GM20431 (cell line): ENCODE measurements at regions not wholly inside any gene's neighbourhood (a gene's known extent, or its start where the extent isn't known, plus 50 kb on each side); places are given as distances from the start of the nearest gene placed in this dataset.

Experiments
- in situ Hi-C: fragments of 300-500 bp; cut with MseI, MboI; formaldehyde crosslinking; loops from one replicate; pipeline ENCODE4 v1.15.0; 2020; ENCODE audit warnings: low sequenced_read_pairs; ENCODE audit not compliant: unreplicated experiment

DNA sequence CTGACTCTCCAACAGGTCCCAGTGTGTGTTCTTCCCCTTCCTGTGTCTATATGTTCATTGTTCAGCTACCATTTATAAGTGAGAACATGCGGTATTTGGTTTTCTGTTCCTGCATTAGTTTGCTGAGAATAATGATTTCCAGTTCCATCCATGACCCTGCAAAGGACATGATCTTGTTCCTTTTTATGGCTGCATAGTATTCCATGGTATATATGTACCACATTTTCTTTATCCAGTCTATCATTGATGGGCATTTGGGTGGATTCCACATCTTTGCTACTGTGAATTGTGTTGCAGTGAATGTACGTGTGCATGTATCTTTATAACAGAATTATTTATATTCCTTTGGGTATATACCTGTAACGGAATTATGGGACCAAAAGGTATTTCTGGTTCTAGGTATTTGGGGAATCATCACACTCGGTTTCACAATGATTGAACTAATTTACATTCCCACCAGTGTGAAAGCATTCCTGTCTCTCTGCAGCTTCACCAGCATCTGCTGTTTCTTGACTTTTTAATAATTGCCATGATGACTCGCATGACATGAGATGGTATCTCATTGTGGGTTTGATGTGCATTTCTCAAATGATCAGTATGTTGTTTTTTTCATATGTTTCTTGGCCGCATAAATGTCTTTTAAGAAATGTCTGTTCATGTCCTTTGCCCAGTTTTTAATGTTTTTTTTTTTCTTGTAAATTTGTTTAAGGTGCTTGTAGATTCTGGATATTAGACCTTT, 60.2 kb downstream of the LSMEM1 start:
- in situ Hi-C loops: no loop called here

DNA sequence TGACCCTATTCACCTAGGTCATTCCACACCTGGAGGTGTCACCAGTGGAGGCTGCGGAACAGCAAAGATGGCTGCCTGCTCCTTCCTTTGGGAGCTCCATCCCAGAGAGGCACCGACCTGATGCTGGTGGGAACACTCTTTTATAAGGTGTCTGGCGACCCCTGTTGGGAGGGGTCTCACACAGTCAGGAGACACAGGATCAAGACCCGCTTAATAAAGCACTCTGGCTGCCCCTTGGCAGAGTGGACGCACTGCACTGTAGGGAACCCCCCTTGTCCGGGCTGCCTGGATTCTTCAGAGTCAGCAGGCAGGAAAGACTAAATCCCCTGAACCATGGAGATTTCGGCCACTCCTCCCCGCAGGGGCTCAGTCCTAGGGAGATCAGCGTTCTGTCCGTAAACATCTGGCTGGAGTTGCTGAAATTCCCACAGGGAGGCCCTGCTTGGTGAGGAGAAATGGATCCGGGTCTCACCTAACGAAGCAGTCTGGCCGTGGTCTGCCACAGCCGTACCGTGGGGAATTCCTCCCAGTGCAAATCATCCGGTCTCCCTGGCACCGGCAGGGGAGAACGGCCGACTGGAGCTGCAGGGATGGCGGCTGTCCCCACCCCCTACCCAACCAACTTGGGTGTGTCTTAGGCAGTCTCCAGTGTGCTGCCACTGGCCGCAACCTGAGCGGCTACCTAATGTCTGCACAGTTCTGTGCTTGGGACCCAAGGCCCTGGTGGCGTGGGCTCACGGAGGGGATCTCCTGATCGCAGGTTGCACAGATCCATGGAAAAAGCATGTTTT, 66.1 kb downstream of the LSMEM1 start:
- in situ Hi-C loops: no loop called here

DNA sequence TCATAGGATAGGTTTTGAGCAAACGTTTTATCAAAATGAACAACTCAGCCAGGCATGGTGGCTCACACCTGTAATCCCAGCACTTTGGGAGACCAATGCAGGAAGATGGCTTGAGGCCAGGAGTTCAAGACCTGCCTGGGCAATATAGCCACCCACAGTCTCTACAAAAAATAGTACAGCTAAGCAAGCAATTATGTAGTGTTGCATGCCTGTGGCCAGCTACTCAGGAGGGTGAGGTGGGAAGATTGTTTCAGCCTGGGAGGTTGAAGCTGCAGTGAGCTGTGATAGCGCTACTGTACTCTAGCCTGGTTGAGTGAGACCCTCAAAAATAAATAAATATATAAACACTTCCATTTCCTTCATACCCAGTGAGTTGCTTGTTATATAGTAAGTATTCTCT, 67.1 kb downstream of the LSMEM1 start:
- in situ Hi-C loops: no loop called here

DNA sequence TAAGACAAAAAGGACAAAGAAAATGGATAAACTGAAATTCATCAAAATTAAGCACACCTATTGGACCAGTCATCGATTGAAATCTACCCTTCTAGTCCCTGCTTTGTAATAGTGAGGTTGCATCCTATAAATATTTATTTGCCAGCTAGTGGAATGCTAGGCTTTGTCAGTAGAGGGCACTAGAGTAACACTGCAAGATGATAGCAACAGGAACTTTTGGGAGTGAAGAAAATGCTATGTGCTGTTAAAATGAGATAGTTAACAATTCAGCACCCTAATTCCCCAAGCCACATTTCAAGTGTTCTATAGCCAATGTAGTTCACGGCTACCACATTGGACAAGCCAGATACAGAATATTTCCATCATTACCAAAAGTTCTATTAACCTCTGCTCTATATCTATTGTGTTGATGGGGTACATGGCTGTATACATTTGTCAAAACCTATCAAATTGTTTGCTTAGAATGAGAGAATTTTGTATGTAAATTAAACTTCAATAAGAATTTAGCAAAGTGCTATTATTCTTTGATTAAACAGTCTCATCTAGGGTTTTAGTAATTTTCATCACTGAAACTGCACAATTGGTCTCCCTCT, 69.8 kb downstream of the LSMEM1 start:
- in situ Hi-C loops: loop anchor here (25.0 kb wide), 1 partner anchor 337 kb away; no protein-coding TSS in a partner anchor

DNA sequence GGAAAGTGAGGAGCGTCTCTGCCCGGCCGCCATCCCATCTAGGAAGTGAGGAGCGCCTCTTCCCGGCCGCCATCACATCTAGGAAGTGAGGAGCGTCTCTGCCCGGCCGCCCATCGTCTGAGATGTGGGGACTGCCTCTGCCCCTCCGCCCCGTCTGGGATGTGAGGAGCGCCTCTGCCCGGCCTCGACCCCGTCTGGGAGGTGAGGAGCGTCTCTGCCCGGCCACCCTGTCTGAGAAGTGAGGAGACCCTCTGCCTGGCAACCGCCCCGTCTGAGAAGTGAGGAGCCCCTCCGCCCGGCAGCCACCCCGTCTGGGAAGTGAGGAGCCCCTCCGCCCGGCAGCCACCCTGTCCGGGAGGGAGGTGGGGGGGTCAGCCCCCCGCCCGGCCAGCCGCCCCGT, 70.7 kb downstream of the LSMEM1 start:
- in situ Hi-C loops: loop anchor here (25.0 kb wide), 1 partner anchor 336 kb away; no protein-coding TSS in a partner anchor

DNA sequence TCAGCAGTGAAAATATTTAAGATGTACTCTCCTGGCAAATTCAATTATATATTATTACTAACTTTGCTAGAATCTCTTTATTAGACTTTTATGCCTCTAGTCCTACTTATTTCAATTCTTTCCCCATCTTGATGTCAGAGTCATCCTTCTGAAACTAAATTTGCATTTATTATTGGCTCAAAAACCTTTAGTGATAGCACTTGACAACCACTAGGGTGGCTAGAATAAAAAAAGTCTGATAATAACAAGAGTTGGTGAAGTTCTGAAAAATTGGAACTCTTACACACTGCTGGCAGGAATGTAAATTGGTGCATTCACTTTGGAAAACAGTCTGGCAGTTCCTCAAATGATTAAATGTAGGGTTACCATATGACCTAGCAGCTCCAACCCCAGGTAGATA, 73.8 kb downstream of the LSMEM1 start:
- in situ Hi-C loops: loop anchor here (25.0 kb wide), 1 partner anchor 333 kb away; no protein-coding TSS in a partner anchor

DNA sequence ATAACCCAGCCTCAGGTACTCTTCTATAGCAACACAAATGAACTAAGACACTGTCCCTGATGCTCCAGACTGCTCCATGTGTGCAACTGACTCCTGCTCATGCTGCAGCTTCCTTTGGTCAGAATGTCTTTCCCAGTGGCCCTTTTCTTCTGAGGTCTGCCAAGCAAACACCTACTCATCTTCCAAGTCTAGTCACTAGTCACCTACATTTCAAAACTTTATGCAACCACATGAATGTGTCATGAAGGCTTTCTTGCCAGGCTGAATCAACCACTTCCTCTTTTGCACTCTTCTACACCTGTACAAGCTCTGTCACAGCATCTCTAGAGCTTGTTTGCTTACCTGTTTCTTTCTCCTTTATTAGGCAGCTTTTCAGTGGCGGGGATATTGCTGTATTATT, 75.8 kb downstream of the LSMEM1 start:
- in situ Hi-C loops: loop anchor here (25.0 kb wide), 1 partner anchor 331 kb away; no protein-coding TSS in a partner anchor

DNA sequence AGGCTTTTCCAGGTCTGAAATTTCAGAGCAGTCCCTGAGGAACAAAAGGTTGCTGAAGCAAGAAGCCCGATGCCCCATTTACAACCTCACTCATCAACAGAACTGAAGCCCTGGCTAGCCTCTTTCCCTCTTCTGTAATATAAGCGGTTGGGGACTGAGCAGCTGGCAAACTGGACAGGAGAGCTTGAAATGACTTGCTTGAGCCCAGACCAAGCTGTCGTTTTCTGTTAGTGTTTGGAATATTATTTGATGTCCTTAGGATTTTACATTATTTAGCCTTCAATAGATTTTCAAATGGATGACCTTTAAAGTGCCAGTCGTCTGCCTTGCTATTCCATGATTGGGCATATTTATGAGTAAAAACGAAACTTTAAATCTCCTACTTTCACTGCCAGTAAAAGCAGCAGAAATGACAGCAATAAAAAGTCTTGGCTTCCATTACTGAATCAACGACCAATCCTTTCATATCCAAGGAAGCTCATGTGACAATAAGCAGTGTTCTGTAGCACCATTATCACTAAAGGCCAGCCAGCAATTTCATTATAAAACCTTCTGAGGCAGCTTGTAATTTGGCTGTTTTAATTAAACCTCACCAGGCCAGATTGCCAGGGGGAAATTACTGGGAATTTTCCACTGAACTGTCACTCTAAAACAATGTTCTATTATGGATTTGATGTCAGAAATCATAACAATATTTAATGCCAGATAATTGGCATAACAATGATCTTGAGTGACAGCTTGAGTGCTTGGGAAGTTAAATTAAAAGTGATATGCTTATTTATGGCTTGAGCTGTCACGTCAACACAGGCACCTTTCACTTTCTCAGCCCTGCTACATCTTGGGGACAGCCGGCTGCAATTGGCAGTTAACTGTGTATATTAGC, 85.9 kb downstream of the LSMEM1 start:
- in situ Hi-C loops: loop anchor here (25.0 kb wide), 1 partner anchor 321 kb away; no protein-coding TSS in a partner anchor

DNA sequence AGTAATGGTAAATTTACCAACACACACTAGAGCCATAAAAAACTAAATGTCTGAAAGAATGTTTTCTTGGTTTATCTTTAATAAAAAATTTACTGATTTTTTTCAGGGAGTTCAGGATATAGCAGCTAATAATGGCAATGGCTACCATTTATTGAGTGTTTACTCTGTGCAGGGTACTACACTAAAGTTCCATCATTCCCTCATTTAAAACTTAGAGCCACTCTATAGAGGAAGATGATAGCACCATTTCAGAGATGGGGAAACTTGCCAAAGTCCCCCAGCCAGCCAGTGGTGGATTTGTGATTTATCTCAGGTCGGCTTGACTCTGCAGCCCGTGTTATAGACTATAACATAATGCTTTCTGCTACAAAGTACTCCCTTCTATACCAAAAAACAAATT, 86.6 kb downstream of the LSMEM1 start:
- in situ Hi-C loops: loop anchor here (25.0 kb wide), 1 partner anchor 320 kb away; no protein-coding TSS in a partner anchor

DNA sequence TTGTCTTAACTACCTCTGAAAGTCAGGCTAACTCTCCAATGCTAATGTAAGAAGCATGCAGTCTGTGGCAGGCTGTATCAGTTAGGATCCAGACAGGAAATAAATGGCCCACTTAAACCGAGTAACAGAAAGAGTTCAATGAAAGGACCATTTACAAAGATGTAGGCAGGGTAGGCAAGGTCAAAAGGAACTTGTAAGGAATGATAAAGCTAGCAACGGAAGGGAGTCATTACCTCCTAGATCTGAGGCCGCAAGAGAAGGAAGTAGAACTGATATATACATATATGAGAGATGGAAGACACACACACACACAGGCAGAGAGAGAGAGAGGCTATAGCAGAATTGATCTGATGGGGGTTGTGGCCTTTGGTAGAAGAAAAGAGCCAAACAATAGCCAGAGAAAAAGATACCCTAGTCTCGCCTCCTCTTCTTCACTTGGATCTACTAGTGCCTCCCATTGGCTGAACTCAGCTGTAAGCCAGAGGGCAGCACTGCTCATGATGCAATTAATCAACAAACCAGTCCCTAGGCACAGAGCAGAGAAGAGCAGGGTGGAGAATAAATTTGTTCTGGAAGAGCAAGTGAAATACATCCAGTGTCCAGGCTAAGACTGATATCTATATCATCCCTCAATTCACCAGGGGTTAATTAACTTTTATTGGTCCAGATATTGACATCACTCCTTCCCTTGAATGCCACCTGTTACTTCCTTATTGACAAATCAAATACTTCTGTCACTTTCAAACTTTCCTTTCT, 91.2 kb downstream of the LSMEM1 start:
- in situ Hi-C loops: loop anchor here (25.0 kb wide), 1 partner anchor 315 kb away; no protein-coding TSS in a partner anchor

DNA sequence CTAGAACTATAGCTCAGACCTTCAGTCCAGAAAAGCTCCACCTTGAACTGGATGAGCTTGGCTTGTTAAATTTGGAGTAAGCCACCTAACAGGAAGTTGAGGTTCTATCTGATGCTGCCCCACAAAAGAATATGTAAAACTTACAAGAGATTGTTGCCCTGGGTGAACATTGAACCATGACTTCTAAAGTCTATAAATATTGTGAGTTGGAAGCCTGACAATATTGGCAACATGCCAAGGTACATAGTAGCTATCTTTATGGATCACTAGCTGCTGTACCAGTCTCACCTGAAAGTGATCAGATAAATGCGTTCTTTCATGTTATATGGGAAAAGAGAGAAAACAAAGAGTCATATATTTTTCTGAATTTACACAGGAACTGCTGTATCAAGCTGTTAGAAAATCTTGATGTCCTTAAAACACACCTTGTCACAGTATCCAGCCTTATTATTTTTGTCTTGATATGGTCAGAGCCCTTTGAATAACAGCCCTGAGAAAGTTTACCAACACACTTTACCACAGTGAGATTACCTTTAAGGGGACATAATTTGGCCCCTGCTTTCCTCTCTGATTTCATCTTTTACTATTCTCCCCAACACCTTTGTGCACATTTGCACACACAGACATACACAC, 92.0 kb downstream of the LSMEM1 start:
- in situ Hi-C loops: loop anchor here (25.0 kb wide), 1 partner anchor 315 kb away; no protein-coding TSS in a partner anchor

DNA sequence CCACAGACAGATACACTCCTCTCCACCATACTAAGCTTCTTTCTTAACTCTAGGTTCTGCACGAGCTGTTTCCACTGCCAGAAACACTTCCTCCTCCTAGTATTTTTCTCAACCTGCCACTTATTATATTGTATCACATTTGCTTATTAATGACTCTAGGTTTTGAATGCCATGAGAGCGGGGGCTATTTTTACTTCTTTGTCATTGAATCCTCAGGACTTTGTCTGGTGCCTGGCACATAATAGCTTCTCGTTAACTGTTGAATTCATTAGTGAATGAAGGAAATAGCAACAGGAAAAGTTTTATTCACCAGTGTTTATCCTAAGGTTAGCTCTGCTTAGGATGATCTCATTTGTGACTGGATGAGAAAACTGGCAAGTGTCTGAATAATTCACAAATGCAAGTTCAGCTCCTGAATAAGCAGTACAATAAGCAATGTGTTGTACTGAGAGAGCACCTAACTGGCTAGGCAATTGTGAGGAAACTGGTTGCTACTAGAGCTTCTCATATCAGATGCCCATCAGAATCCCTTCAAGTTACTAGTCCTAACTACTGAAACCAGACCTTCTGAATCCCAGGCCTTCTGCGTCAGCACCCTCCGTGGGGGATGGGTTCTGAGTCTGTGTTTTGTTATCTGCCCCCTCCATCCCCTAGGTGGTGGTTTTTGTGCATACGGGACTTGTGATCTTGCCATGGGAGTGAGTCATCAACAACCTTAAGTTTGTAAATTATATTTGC, 92.7 kb downstream of the LSMEM1 start:
- in situ Hi-C loops: loop anchor here (25.0 kb wide), 1 partner anchor 314 kb away; no protein-coding TSS in a partner anchor

DNA sequence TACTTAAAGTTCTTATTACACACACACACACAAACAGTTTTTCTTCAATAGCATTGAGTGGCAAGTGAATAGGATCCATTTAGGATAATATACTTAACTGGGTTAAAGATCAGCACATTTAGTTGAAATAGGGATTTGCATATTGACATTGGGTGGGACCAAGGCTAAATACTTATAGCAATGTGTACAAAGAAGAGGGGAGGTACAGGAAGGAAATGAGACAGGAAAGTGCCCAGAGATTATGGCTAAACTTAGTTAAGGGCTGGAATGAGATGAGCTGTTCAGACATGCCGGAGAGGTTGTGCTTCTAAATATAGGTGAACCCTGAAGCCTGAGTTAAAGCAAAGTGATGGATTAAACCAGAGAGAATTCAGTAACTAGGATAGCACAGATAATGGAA, 95.1 kb downstream of the LSMEM1 start:
- in situ Hi-C loops: no loop called here

DNA sequence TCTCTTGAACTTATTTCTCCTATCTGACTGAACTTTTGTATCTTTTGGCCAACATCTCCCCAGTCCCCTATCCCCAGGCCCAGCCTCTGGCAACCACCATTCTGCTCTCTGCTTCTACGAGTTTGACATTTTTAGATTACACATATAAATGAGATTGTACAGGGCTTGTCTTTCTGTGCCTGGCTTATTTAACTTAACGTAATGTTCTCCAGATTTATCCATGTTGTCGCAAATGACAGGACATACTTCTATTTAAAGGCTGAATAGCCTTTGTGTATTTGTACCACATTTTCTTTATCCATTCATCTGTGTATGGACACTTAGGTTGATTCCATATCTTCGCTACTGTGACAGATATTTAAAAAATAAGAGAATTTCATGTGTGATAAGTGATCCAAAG, 98.6 kb downstream of the LSMEM1 start:
- in situ Hi-C loops: no loop called here

DNA sequence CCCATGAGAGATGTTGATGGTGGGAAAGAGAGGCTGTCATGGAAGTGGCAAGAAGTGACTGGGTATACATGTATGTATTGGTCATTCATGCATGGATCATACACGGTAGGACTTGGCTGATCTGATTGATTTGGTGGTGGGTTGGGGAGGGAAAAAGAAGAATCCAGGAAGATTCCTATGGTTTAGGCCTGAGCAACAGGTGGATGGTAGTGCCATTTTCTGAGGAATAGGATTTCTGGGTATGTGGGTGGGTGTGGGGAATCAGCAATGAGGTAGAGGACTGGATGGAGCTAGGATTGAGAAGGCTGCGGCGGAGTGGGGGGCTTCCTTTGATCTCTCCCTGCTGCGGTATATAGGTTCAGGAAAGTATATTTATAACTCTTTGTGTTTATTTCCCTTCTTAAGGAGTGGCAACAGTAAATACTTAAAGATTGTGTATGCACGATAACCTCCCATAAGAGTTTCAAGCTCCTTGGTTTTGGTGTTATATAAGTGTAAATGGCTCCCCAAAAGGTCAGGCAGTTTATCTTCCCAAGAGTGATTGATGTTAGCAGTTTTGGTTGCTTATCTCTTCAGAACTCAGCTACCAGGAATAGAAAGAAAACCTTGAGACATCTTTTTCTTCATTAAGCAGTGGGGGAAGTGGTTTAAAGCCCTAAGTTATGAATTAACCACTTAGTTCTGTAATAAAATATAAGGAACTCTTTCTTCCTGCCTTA, 100.1 kb downstream of the LSMEM1 start:
- in situ Hi-C loops: no loop called here

DNA sequence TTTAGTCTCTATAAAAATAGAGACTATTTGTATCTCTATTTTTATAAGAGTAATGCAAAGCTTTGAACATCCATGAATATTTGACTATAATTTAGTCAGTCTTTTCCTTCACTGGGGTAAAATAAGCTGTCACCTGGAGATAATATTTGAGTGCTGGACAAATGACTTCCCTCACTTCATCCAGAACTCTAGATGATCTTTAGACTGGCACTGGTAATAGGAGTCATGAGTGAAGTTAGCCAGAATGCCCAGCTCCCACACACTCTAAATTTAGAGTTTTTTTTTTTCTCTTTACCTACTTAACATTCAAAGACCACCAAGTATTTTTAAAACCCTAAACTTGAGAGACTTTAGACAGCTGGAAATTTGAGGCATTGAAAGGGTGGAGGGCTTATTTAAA, 100.7 kb downstream of the LSMEM1 start:
- in situ Hi-C loops: no loop called here

DNA sequence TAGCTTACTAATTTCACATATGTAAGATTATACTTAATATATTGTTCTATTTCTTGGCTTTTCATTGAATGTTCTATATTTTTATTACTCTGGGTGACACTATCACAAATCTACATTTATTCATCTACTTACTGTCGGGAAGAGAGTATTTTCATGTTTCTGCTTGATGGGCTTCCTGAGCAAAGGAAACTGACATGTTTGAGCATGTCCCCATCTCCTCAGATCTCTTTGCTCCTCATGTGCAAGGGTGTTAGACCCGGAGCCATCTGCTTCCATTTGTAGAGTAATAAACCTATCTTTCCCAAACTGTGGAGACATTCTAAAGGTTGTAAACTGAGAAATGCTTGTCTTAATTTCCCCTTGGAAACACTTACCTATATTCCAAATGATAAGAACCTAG, 103.5 kb downstream of the LSMEM1 start:
- in situ Hi-C loops: no loop called here
